ENCODE measurements at regions not wholly inside any gene's neighbourhood (a gene's known extent, or its start where the extent isn't known, plus 50 kb on each side); places are given as distances from the start of the nearest gene placed in this dataset.

- intact Hi-C loops (cut with DNase I): no loop called here
- no peaks in the 10 kb centered on the region for H3K27me3 ChIP-seq (ENCODE audit: control insufficient read depth, insufficient read depth, low read length)
- TF ChIP-seq CTCF (IDR thresholded peaks at IDR 0.05; ENCODE audit: borderline replicate concordance, extremely low read depth, insufficient read depth): no peak
- no peak overlapping the region for H3K4me3 ChIP-seq (ENCODE audit: low read length in 3 of 3)
- H3K4me1 ChIP-seq (ENCODE audit: control insufficient read depth in 2 of 3, insufficient read depth in 2 of 3, low read depth in 1 of 3, low read length in 3 of 3): no peaks in the 10 kb centered on the region
- no peaks in the 10 kb centered on the region for H3K9me3 ChIP-seq (ENCODE audit: control insufficient read depth in 2 of 3, insufficient read depth in 1 of 3, low read length in 3 of 3)
- no peak overlapping the region for H3K27ac ChIP-seq (ENCODE audit: low read depth in 2 of 2, low read length in 2 of 2)
- DNase-seq: no peak
- H3K9ac ChIP-seq (ENCODE audit: low read length in 3 of 3): no peak overlapping the region
- H3K36me3 ChIP-seq (ENCODE audit: control insufficient read depth in 2 of 3, insufficient read depth in 3 of 3, low read length in 3 of 3): no peaks in the 10 kb centered on the region
- FAIRE-seq: no peak
These were observed 163.1 kb upstream of the PTCH1 start for GRCh38 chr9:95679874-95680273.

DNA sequence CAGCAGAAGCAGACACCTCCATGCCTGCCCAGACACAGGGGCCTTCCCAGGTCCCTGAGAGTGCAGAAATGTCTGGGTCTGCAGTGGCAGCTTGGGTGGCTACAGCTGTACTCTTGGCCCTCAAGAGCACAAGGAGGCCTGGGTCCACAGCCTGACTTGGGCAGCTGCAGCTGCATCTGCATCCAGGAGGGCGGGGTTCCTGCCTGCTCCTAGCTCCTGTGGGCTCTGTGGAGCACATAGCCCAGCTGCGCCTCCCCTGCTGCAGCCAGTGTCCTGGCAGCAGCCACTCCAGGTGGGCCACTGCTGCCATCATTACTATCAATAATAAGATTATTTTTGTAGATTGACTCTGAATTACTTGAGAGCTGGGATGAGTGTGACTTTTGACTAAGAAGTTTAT is 162.0 kb upstream of the PTCH1 start:
- no peak overlapping the region for H3K9ac ChIP-seq (ENCODE audit: low read length in 3 of 3)
- no peaks in the 10 kb centered on the region for H3K36me3 ChIP-seq (ENCODE audit: control insufficient read depth in 2 of 3, insufficient read depth in 3 of 3, low read length in 3 of 3)
- H3K4me3 ChIP-seq (ENCODE audit: low read length in 3 of 3): no peak overlapping the region
- DNase-seq (no peak), FAIRE-seq (no peak)
- no peaks in the 10 kb centered on the region for H3K27me3 ChIP-seq (ENCODE audit: control insufficient read depth, insufficient read depth, low read length)
- no peak overlapping the region for H3K27ac ChIP-seq (ENCODE audit: low read depth in 2 of 2, low read length in 2 of 2)
- intact Hi-C loops (cut with DNase I): no loop called here
- no peak for TF ChIP-seq CTCF (IDR thresholded peaks at IDR 0.05; ENCODE audit: borderline replicate concordance, extremely low read depth, insufficient read depth)
- no peaks in the 10 kb centered on the region for H3K9me3 ChIP-seq (ENCODE audit: control insufficient read depth in 2 of 3, insufficient read depth in 1 of 3, low read length in 3 of 3)
- no peaks in the 10 kb centered on the region for H3K4me1 ChIP-seq (ENCODE audit: control insufficient read depth in 2 of 3, insufficient read depth in 2 of 3, low read depth in 1 of 3, low read length in 3 of 3)

DNA sequence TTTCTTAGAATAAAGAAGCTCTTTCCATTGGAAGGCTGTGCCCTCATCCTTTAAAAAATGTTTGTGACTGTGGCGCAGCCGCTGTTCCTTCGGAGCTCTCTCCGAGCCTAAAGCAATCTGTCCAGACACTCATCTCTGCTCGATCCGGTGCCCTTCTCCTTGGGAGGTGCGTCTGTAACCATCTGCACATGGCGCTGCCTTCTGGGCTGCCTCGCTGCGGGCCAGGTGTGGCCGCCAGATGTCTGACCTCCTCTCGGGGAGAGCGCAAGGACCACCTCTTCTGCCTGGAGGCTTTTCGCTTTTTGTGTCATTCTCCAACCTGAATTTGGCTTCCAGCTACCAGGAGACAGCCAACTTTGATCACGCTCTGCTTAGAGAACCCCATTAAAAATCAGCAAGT is 153.4 kb upstream of the PTCH1 start:
- Histone ChIP-seq H3K27ac (ENCODE audit: low read depth in 2 of 2, low read length in 2 of 2) (no peak overlapping the region), H3K36me3 (ENCODE audit: control insufficient read depth in 2 of 3, insufficient read depth in 3 of 3, low read length in 3 of 3) (no peaks in the 10 kb centered on the region), H3K4me1 (ENCODE audit: control insufficient read depth in 2 of 3, insufficient read depth in 2 of 3, low read depth in 1 of 3, low read length in 3 of 3) (no peaks in the 10 kb centered on the region), H3K27me3 (ENCODE audit: control insufficient read depth, insufficient read depth, low read length) (no peaks in the 10 kb centered on the region), H3K9ac (ENCODE audit: low read length in 3 of 3) (no peak overlapping the region), H3K9me3 (ENCODE audit: control insufficient read depth in 2 of 3, insufficient read depth in 1 of 3, low read length in 3 of 3) (no peaks in the 10 kb centered on the region), H3K4me3 (ENCODE audit: low read length in 3 of 3) (no peak overlapping the region)
- FAIRE-seq (no peak), DNase-seq (no peak)
- TF ChIP-seq CTCF (IDR thresholded peaks at IDR 0.05; ENCODE audit: borderline replicate concordance, extremely low read depth, insufficient read depth): no peak
- intact Hi-C loops (cut with DNase I): no loop called here

- DNase-seq (no peak), FAIRE-seq (no peak)
- H3K9me3 ChIP-seq (ENCODE audit: control insufficient read depth in 2 of 3, insufficient read depth in 1 of 3, low read length in 3 of 3): no peaks in the 10 kb centered on the region
- TF ChIP-seq CTCF (IDR thresholded peaks at IDR 0.05; ENCODE audit: borderline replicate concordance, extremely low read depth, insufficient read depth): no peak
- no peak overlapping the region for H3K4me3 ChIP-seq (ENCODE audit: low read length in 3 of 3)
- no peak overlapping the region for H3K27ac ChIP-seq (ENCODE audit: low read depth in 2 of 2, low read length in 2 of 2)
- intact Hi-C loops (cut with DNase I): no loop called here
- H3K36me3 ChIP-seq (ENCODE audit: control insufficient read depth in 2 of 3, insufficient read depth in 3 of 3, low read length in 3 of 3): no peaks in the 10 kb centered on the region
- H3K9ac ChIP-seq (ENCODE audit: low read length in 3 of 3): no peak overlapping the region
- H3K27me3 ChIP-seq (ENCODE audit: control insufficient read depth, insufficient read depth, low read length): no peaks in the 10 kb centered on the region
- H3K4me1 ChIP-seq (ENCODE audit: control insufficient read depth in 2 of 3, insufficient read depth in 2 of 3, low read depth in 1 of 3, low read length in 3 of 3): no peaks in the 10 kb centered on the region
These were observed 152.5 kb upstream of the PTCH1 start for GRCh38 chr9:95669253-95669652.

Measured in kidney (tissue), 13 donors.